Astrocyte (in vitro differentiated cells and primary cell): ENCODE measurements at regions not wholly inside any gene's neighbourhood (a gene's known extent, or its start where the extent isn't known, plus 50 kb on each side); places are given as distances from the start of the nearest gene placed in this dataset.
A peak's percentile ranks its signal among the peaks of the same experiment; 100 is the strongest.

Experiments used
- DNase-seq: peaks from one replicate; pipeline ENCODE4 v3.0.0-alpha.2; 2010; ENCODE audit warnings: low read depth
- FAIRE-seq: peaks from 2 replicates; lab custom pipeline; 2011; peaks lifted over from hg19 to GRCh38; lab: Jason Lieb, UNC
- H2AFZ ChIP-seq: 2 replicates; pipeline ENCODE4 v1.6.0; 2012; ENCODE audit warnings: low read depth, low read length, inconsistent platforms
- H3K27ac ChIP-seq: 2 replicates; pipeline ENCODE4 v1.5.1; 2011; ENCODE audit warnings: low read depth, low read length, inconsistent platforms
- H3K27me3 ChIP-seq: 2 replicates; pipeline ENCODE4 v1.6.0; 2011; ENCODE audit warnings: low read length, inconsistent platforms; ENCODE audit not compliant: insufficient read depth
- H3K36me3 ChIP-seq: 2 replicates; pipeline ENCODE4 v1.5.1; 2011; ENCODE audit warnings: low read length, inconsistent platforms; ENCODE audit not compliant: insufficient read depth
- H3K4me1 ChIP-seq: 2 replicates; pipeline ENCODE4 v1.5.1; 2011; ENCODE audit warnings: low read length, inconsistent platforms; ENCODE audit not compliant: insufficient read depth
- H3K4me2 ChIP-seq: 2 replicates; pipeline ENCODE4 v1.6.0; 2012; ENCODE audit warnings: low read length, inconsistent platforms
- H3K4me3 ChIP-seq: 2 replicates; pipeline ENCODE4 v1.5.1; 2011; ENCODE audit warnings: low read depth, mild to moderate bottlenecking, low read length, inconsistent platforms; ENCODE audit not compliant: insufficient read depth
- H3K79me2 ChIP-seq: 2 replicates; pipeline ENCODE4 v1.6.0; 2012; ENCODE audit warnings: mild to moderate bottlenecking, low read length, inconsistent platforms; ENCODE audit not compliant: insufficient read depth
- H3K9ac ChIP-seq: 2 replicates; pipeline ENCODE4 v1.6.0; 2012; ENCODE audit warnings: mild to moderate bottlenecking, low read length, inconsistent platforms
- H3K9me3 ChIP-seq: 2 replicates; pipeline ENCODE4 v1.5.1; 2012; ENCODE audit warnings: low read depth, mild to moderate bottlenecking, low read length, inconsistent platforms; ENCODE audit not compliant: insufficient read depth
- H4K20me1 ChIP-seq: 2 replicates; pipeline ENCODE4 v1.6.0; 2012; ENCODE audit warnings: low read length, inconsistent platforms; ENCODE audit not compliant: insufficient read depth
- H3K27ac Mint-ChIP-seq: one replicate; pipeline ENCODE4 v1.8.0; 2021; ENCODE audit warnings: mild to moderate bottlenecking, mixed read lengths; ENCODE audit not compliant: unreplicated experiment
- H3K27me3 Mint-ChIP-seq: one replicate; pipeline ENCODE4 v1.8.0; 2021; ENCODE audit warnings: low read depth, mixed read lengths; ENCODE audit not compliant: unreplicated experiment
- H3K36me3 Mint-ChIP-seq: one replicate; pipeline ENCODE4 v1.8.0; 2021; ENCODE audit warnings: low read depth, mixed read lengths; ENCODE audit not compliant: unreplicated experiment
- H3K4me1 Mint-ChIP-seq: one replicate; pipeline ENCODE4 v1.8.0; 2021; ENCODE audit warnings: low read depth, mixed read lengths; ENCODE audit not compliant: unreplicated experiment
- H3K4me3 Mint-ChIP-seq: one replicate; pipeline ENCODE4 v1.8.0; 2021; ENCODE audit warnings: mild to moderate bottlenecking, moderate library complexity, mixed read lengths; ENCODE audit not compliant: unreplicated experiment
- H3K9me3 Mint-ChIP-seq: one replicate; pipeline ENCODE4 v1.8.0; 2021; ENCODE audit warnings: mild to moderate bottlenecking, mixed read lengths; ENCODE audit not compliant: unreplicated experiment
- EZH2 ChIP-seq: IDR thresholded peaks from 2 replicates; pipeline ENCODE4 v1.6.1; 2012; ENCODE audit warnings: mild to moderate bottlenecking, low read length, inconsistent platforms; ENCODE audit not compliant: insufficient read depth
- TF ChIP-seq, protein P1 (sequence below): IDR thresholded peaks from 2 replicates; pipeline ENCODE4 v1.5.1; 2011; ENCODE audit warnings: low read depth, mild to moderate bottlenecking, inconsistent platforms, low read length, moderate library complexity; ENCODE audit not compliant: insufficient read depth

- H3K27ac ChIP-seq = peak overlapping the region; percentile 26
- H3K9me3 Mint-ChIP-seq = no peaks in the 10 kb centered on the region
- no peaks in the 10 kb centered on the region for H3K36me3 ChIP-seq
- no peaks in the 10 kb centered on the region for H3K79me2 ChIP-seq
- H3K4me2 ChIP-seq = peak overlapping the region; percentile 83
- peaks cover 26% of the 10 kb centered on the region for H3K4me1 ChIP-seq
- peaks cover 7% of the 10 kb centered on the region for H3K9me3 ChIP-seq
- H3K4me3 Mint-ChIP-seq = peak overlapping the region; percentile 75
- DNase-seq (no peak), FAIRE-seq (no peak)
- H3K4me3 ChIP-seq = peak overlapping the region; percentile 32
- peak overlapping the region; percentile 48 for H3K27ac Mint-ChIP-seq
- peak overlapping the region; percentile 39 for H2AFZ ChIP-seq
- H3K4me1 Mint-ChIP-seq = peaks cover 21% of the 10 kb centered on the region
- H3K9ac ChIP-seq = peak overlapping the region; percentile 68
- TF ChIP-seq EZH2 = no peak
- TF ChIP-seq, protein P1, sequence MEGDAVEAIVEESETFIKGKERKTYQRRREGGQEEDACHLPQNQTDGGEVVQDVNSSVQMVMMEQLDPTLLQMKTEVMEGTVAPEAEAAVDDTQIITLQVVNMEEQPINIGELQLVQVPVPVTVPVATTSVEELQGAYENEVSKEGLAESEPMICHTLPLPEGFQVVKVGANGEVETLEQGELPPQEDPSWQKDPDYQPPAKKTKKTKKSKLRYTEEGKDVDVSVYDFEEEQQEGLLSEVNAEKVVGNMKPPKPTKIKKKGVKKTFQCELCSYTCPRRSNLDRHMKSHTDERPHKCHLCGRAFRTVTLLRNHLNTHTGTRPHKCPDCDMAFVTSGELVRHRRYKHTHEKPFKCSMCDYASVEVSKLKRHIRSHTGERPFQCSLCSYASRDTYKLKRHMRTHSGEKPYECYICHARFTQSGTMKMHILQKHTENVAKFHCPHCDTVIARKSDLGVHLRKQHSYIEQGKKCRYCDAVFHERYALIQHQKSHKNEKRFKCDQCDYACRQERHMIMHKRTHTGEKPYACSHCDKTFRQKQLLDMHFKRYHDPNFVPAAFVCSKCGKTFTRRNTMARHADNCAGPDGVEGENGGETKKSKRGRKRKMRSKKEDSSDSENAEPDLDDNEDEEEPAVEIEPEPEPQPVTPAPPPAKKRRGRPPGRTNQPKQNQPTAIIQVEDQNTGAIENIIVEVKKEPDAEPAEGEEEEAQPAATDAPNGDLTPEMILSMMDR = no peak
- no peaks in the 10 kb centered on the region for H3K36me3 Mint-ChIP-seq
- no peaks in the 10 kb centered on the region for H4K20me1 ChIP-seq
- no peaks in the 10 kb centered on the region for H3K27me3 Mint-ChIP-seq
- H3K27me3 ChIP-seq = peaks cover 2% of the 10 kb centered on the region
These were observed 130.5 kb upstream of the SLC1A4 start for GRCh38 chr2:64858541-64859311.

DNA sequence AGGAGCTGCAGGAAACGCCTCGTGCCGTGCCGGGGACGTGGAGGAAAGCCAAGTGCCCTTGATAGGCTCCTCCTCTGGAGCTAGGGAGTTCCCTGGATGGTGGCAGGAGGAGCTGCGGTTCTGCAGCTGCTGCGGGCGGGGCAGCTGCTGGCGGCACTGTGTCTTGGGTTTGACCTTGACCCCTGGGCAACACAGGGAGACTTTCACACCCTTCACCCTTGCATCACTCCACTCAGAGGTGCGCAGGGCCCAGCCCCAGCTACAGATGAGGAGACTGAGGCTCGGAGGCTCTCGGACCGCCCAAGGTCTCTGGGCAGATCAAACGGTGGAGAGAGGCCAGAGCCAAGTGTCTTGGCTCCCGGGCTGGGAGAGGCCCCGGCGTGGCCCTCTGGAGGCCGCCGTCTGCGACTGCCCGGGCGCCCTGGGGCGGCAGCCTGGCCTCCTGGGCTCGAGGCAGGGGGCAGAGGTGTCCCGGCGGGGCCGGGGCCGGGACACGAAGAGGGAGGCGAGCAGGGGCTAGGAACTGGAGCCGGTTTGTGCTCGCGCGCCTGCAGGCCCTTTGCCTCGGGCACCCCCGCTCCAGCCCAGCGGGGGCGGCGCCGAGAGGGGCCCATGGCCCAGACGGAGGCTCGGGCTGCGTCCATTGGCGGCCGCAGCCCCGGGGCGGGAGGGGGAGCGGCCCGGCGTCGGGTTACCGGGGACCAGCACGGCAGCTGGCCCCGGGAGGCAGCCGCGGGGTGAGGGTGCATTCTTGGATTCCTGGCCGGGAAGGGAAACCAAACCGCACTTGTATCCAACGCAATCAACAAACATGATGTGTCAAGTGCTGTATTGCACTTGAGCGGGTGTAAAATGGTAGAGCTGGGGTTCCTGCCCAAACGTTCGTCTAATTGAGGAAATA lies 129.6 kb upstream of the SLC1A4 start:
- Mint-ChIP-seq H3K27me3 (no peaks in the 10 kb centered on the region), H3K9me3 (no peaks in the 10 kb centered on the region), H3K36me3 (no peaks in the 10 kb centered on the region), H3K4me3 (peak overlapping the region; percentile 75), H3K4me1 (peaks cover 20% of the 10 kb centered on the region), H3K27ac (peak overlapping the region; percentile 26)
- Histone ChIP-seq H3K27me3 (peaks cover 4% of the 10 kb centered on the region), H2AFZ (peak overlapping the region; percentile 39), H3K79me2 (no peaks in the 10 kb centered on the region), H3K4me3 (peak overlapping the region; percentile 32), H3K9me3 (peaks cover 7% of the 10 kb centered on the region), H3K36me3 (no peaks in the 10 kb centered on the region), H3K4me1 (peaks cover 29% of the 10 kb centered on the region), H3K9ac (peak overlapping the region; percentile 68), H3K27ac (peak overlapping the region; percentile 37), H4K20me1 (no peaks in the 10 kb centered on the region), H3K4me2 (peak overlapping the region; percentile 83)
- TF ChIP-seq, protein P1 = no peak
- no peak for TF ChIP-seq EZH2
- FAIRE-seq (no peak), DNase-seq (peak; percentile 92)
